Mucosa of descending colon (tissue), 3 donors: ENCODE measurements at regions not wholly inside any gene's neighbourhood (a gene's known extent, or its start where the extent isn't known, plus 50 kb on each side); places are given as distances from the start of the nearest gene placed in this dataset.

Source experiments
- ATAC-seq: fragments of 200-7000 bp; cut with Tn5 transposase; one replicate; pipeline ENCODE4 v1.9.1; 2020; ENCODE audit warnings: mild to moderate bottlenecking, moderate library complexity
- DNase-seq, 3 donors: peaks; one replicate each; pipeline ENCODE4 v3.0.0-alpha.2; 2020
- H3K36me3 ChIP-seq: fragments of 200-600 bp; one replicate; pipeline ENCODE4 v1.8.0; 2021; ENCODE audit warnings: low read depth, mild to moderate bottlenecking
- H3K4me1 ChIP-seq: fragments of 200-600 bp; one replicate; pipeline ENCODE4 v1.8.0; 2021; ENCODE audit warnings: low read depth, mild to moderate bottlenecking
- H3K4me3 ChIP-seq: fragments of 200-600 bp; one replicate; pipeline ENCODE4 v1.8.0; 2021; ENCODE audit warnings: mild to moderate bottlenecking
- H3K9me3 ChIP-seq: fragments of 200-600 bp; one replicate; pipeline ENCODE4 v1.8.0; 2021; ENCODE audit warnings: mild to moderate bottlenecking
- CTCF ChIP-seq: fragments of 200-600 bp; IDR thresholded peaks from one replicate; pipeline ENCODE4 v1.8.0; 2022; ENCODE audit warnings: antibody characterized with exemption, mild to moderate bottlenecking
- intact Hi-C, 2 donors: fragments of 100-400 bp; cut with DNase I in 1 of 2; cut with micrococcal nuclease in 1 of 2; formaldehyde crosslinking; loops; one replicate each; pipeline versions ENCODE4 v1.11.0 to v1.11.1; 2022; cut with DNase I, micrococcal nuclease
- donor health status: DM: no; HTN: no; CAD: no; lungs with moderate emphysema.
- donor health status: DM: no; HTN: no; CAD: no.
- donor health status: DM: no; HTN: yes; CAD: no.

- Histone ChIP-seq H3K9me3 (no peaks in the 10 kb centered on the region), H3K36me3 (no peaks in the 10 kb centered on the region), H3K4me3 (no peak overlapping the region), H3K4me1 (peaks cover 58% of the 10 kb centered on the region)
- peak; percentile 73 for ATAC-seq
- TF ChIP-seq CTCF, result no peak
- DNase-seq, result peak; percentile 80 to 85 (median 84)
- intact Hi-C loops, result loop anchor here (5.0 to 10.0 kb wide), 4 partner anchors 112 to 350 kb away; partner anchors contain the start of gene IRF2BP2 (in 1 of the 2)
Observed at GRCh38 chr1:234724516-234725176, 114.7 kb upstream of the IRF2BP2 start.

- TF ChIP-seq CTCF, result no peak
- Histone ChIP-seq H3K9me3 (no peaks in the 10 kb centered on the region), H3K4me3 (no peak overlapping the region), H3K36me3 (no peaks in the 10 kb centered on the region), H3K4me1 (peaks cover 69% of the 10 kb centered on the region)
- intact Hi-C loops, result loop anchor here (5.0 to 10.0 kb wide), 4 partner anchors 111 to 352 kb away; partner anchors contain the start of gene IRF2BP2 (in 1 of the 2)
- ATAC-seq (peak; percentile 27), DNase-seq (peak; percentile 55 to 75 (median 60))
Observed at GRCh38 chr1:234722904-234723720, 113.1 kb upstream of the IRF2BP2 start.

GRCh38 chr1:234722270-234722704 lies 112.3 kb upstream of the IRF2BP2 start:
- DNase-seq (no peak), ATAC-seq (no peak)
- intact Hi-C loops, result loop anchor here (5.0 to 10.0 kb wide), 4 partner anchors 110 to 353 kb away; partner anchors contain the start of gene IRF2BP2 (in 1 of the 2)
- Histone ChIP-seq H3K4me1 (peaks cover 73% of the 10 kb centered on the region), H3K4me3 (no peak overlapping the region), H3K36me3 (no peaks in the 10 kb centered on the region), H3K9me3 (no peaks in the 10 kb centered on the region)
- no peak for TF ChIP-seq CTCF

- H3K36me3 ChIP-seq, result no peaks in the 10 kb centered on the region
- TF ChIP-seq CTCF, result no peak
- DNase-seq (peak in 1 of 3 donors; percentile 54), ATAC-seq (no peak)
- intact Hi-C loops, result loop anchor here (5.0 to 10.0 kb wide), 4 partner anchors 109 to 353 kb away; partner anchors contain the start of gene IRF2BP2 (in 1 of the 2)
- no peak overlapping the region for H3K4me3 ChIP-seq
- H3K4me1 ChIP-seq, result peaks cover 75% of the 10 kb centered on the region
- no peaks in the 10 kb centered on the region for H3K9me3 ChIP-seq
Observed at GRCh38 chr1:234721476-234722269, 111.7 kb upstream of the IRF2BP2 start.
